PC-9 (cell line): ENCODE measurements at regions not wholly inside any gene's neighbourhood (a gene's known extent, or its start where the extent isn't known, plus 50 kb on each side); places are given as distances from the start of the nearest gene placed in this dataset.

Source experiments
- BruUV-seq: library from RNA; stranded (reverse); fragments of 400-500 nt; replicated peaks from 2 replicates; lab custom pipeline; 2021; lab: Mats Ljungman, UMichigan
- CTCF ChIA-PET: fragments of 300-600 bp; sonication (Branson Sonifier 250); formaldehyde crosslinking; loops from one replicate; lab custom pipeline; 2022; ENCODE audit warnings: antibody characterized with exemption; lab: Charles Lee
- POLR2A ChIA-PET: fragments of 300-600 bp; sonication (Branson Sonifier 250); formaldehyde crosslinking; loops from one replicate; lab custom pipeline; 2022; ENCODE audit warnings: antibody characterized with exemption; ENCODE audit not compliant: unreplicated experiment; lab: Charles Lee
- DNase-seq, 2 experiments: peaks; one replicate each; pipeline versions ENCODE4 v3.0.0 to v3.0.0-alpha.2; 2015 to 2022; ENCODE audit warnings: mixed read lengths in 1 of 2
- H2AFZ ChIP-seq: fragments of 200-600 bp; sonication (generic); 2 replicates; pipeline ENCODE4 v1.8.1; 2017; ENCODE audit warnings: antibody characterized with exemption
- H3F3A ChIP-seq: fragments of 200-600 bp; sonication (generic); 2 replicates; pipeline ENCODE4 v1.8.1; 2017; ENCODE audit warnings: antibody characterized with exemption, mild to moderate bottlenecking, low read depth; ENCODE audit not compliant: insufficient read depth
- H3K27ac ChIP-seq: fragments of 200-600 bp; sonication (generic); 2 replicates; pipeline ENCODE4 v1.6.1; 2016; ENCODE audit warnings: mixed run types
- H3K27me3 ChIP-seq: fragments of 200-600 bp; sonication (generic); 2 replicates; pipeline ENCODE4 v1.6.1; 2016; ENCODE audit warnings: low read depth, mixed run types; ENCODE audit not compliant: insufficient read depth
- H3K36me3 ChIP-seq: fragments of 200-600 bp; sonication (generic); 2 replicates; pipeline ENCODE4 v1.6.1; 2016; ENCODE audit warnings: low read depth, mixed run types
- H3K4me1 ChIP-seq: fragments of 200-600 bp; sonication (generic); replicated peaks from 2 replicates; pipeline ENCODE4 v1.6.1; 2016; ENCODE audit warnings: mixed run types; ENCODE audit not compliant: insufficient read depth
- H3K4me2 ChIP-seq: fragments of 200-600 bp; sonication (generic); 2 replicates; pipeline ENCODE4 v1.6.1; 2017; ENCODE audit warnings: mixed run types
- H3K4me3 ChIP-seq: fragments of 200-600 bp; sonication (generic); 2 replicates; pipeline ENCODE4 v1.6.1; 2016; ENCODE audit warnings: mixed run types
- H3K79me2 ChIP-seq: fragments of 200-600 bp; sonication (generic); 2 replicates; pipeline ENCODE4 v1.6.1; 2017; ENCODE audit warnings: low read depth, mixed run types
- H3K9me2 ChIP-seq: fragments of 200-600 bp; sonication (generic); 2 replicates; pipeline ENCODE4 v1.8.1; 2017; ENCODE audit warnings: mild to moderate bottlenecking; ENCODE audit not compliant: insufficient read depth
- H3K9me3 ChIP-seq: fragments of 200-600 bp; sonication (generic); 2 replicates; pipeline ENCODE4 v1.8.1; 2016; ENCODE audit warnings: low read depth; ENCODE audit not compliant: insufficient read depth
- H4K20me1 ChIP-seq: fragments of 200-600 bp; sonication (generic); 2 replicates; pipeline ENCODE4 v1.8.1; 2017; ENCODE audit not compliant: insufficient read depth
- EZH2 ChIP-seq: fragments of 200-600 bp; sonication (generic); IDR thresholded peaks from 2 replicates; pipeline ENCODE4 v1.8.0; 2017; ENCODE audit warnings: antibody characterized with exemption, low read depth
- intact Hi-C: fragments of 100-400 bp; cut with micrococcal nuclease; formaldehyde crosslinking; loops from one replicate; pipeline ENCODE4 v1.10.0; 2022; ENCODE audit not compliant: unreplicated experiment
- TF ChIP-seq, protein P1 (sequence below): fragments of 200-600 bp; sonication (generic); conservative IDR thresholded peaks from 2 replicates; pipeline ENCODE4 v1.6.1; 2017; ENCODE audit warnings: mixed run types, antibody characterized with exemption, mild to moderate bottlenecking, moderate library complexity

DNA sequence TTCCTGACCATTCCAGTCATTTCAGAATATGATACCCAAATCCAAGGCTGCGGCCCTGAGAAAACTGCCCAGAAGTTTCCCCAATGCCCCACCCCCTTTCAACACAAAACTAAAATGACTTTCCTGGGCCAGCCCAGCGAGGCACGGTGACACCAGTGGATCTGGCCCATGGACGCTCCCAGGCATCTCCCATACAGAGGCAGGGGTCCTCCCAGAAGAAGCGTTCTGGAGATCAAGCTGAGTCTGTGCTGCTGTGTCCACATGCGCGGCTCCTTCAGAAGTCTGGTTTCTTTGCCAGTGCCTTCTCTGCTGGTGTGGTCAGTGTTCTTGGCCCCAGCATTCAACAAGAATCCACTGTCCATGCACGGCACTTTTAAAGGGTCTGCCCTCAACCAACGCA, 228.2 kb upstream of the SFSWAP start:
- H3K36me3 ChIP-seq, result no peaks in the 10 kb centered on the region
- no TSS peak for BruUV-seq
- no peak for DNase-seq
- H3K4me2 ChIP-seq, result no peak overlapping the region
- H3F3A ChIP-seq, result no peaks in the 10 kb centered on the region
- CTCF ChIA-PET, result no interaction called here
- no peak overlapping the region for H3K27ac ChIP-seq
- TF ChIP-seq, protein P1, sequence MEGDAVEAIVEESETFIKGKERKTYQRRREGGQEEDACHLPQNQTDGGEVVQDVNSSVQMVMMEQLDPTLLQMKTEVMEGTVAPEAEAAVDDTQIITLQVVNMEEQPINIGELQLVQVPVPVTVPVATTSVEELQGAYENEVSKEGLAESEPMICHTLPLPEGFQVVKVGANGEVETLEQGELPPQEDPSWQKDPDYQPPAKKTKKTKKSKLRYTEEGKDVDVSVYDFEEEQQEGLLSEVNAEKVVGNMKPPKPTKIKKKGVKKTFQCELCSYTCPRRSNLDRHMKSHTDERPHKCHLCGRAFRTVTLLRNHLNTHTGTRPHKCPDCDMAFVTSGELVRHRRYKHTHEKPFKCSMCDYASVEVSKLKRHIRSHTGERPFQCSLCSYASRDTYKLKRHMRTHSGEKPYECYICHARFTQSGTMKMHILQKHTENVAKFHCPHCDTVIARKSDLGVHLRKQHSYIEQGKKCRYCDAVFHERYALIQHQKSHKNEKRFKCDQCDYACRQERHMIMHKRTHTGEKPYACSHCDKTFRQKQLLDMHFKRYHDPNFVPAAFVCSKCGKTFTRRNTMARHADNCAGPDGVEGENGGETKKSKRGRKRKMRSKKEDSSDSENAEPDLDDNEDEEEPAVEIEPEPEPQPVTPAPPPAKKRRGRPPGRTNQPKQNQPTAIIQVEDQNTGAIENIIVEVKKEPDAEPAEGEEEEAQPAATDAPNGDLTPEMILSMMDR, result no peak
- TF ChIP-seq EZH2, result no peak
- POLR2A ChIA-PET, result no interaction called here
- H2AFZ ChIP-seq, result no peak overlapping the region
- H3K4me3 ChIP-seq, result no peak overlapping the region
- no peaks in the 10 kb centered on the region for H3K9me3 ChIP-seq
- no peaks in the 10 kb centered on the region for H3K4me1 ChIP-seq
- no peaks in the 10 kb centered on the region for H3K79me2 ChIP-seq
- H4K20me1 ChIP-seq, result no peaks in the 10 kb centered on the region
- H3K27me3 ChIP-seq, result peaks cover 79% of the 10 kb centered on the region
- intact Hi-C loops, result no loop called here
- no peaks in the 10 kb centered on the region for H3K9me2 ChIP-seq

DNA sequence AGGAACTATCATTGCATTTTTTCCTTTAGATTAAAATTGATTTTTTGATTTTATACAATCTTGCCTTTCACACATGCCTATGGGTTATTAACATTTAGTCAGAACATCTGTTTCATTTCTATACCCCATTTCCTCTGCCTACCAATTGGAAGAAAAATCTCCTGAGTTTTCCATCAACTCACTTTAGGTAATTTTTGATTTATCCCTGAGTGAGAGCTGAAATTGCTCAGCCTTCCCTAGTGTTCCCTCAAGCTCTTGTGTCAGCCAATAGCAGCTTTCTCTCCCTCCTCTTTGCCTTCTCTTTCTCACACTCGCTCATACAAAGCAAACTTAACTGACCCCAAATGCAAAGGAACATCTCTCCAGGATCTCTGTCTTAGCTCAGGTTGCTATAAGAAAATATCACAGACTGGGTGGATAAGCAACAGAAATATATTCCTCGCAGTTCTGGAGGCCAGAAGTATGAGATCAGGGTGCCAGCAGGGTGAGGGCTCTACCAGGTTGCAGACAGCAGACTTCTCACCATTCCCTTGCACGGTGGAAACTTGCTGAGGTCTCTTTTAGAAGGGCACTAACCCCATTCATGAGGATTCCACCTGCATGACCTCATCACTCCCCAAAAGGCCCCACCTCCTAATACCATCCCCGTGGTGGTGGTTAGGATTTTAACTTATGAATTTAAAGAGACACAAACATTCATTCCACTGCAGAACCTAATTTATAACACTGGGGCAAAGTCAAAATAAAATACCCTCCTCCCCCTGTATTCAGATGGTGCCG, 224.2 kb upstream of the SFSWAP start:
- ChIA-PET POLR2A (no interaction called here), CTCF (no interaction called here)
- no peaks in the 10 kb centered on the region for H3K79me2 ChIP-seq
- peaks cover 91% of the 10 kb centered on the region for H3K27me3 ChIP-seq
- no TSS peak for BruUV-seq
- H3K36me3 ChIP-seq, result no peaks in the 10 kb centered on the region
- H3K9me3 ChIP-seq, result 0 out of 2 replicates have a peak, but pooled peaks cover 2% of the 10 kb centered on the region
- TF ChIP-seq, protein P1, result no peak
- no peak for TF ChIP-seq EZH2
- H3K4me2 ChIP-seq, result no peak overlapping the region
- H3K27ac ChIP-seq, result no peak overlapping the region
- H3F3A ChIP-seq, result no peaks in the 10 kb centered on the region
- H3K4me3 ChIP-seq, result no peak overlapping the region
- no peak for DNase-seq
- H3K4me1 ChIP-seq, result no peaks in the 10 kb centered on the region
- intact Hi-C loops, result no loop called here
- H2AFZ ChIP-seq, result no peak overlapping the region
- peaks cover 4% of the 10 kb centered on the region; the same call in 1 of the 2 replicates for H4K20me1 ChIP-seq
- H3K9me2 ChIP-seq, result no peaks in the 10 kb centered on the region

DNA sequence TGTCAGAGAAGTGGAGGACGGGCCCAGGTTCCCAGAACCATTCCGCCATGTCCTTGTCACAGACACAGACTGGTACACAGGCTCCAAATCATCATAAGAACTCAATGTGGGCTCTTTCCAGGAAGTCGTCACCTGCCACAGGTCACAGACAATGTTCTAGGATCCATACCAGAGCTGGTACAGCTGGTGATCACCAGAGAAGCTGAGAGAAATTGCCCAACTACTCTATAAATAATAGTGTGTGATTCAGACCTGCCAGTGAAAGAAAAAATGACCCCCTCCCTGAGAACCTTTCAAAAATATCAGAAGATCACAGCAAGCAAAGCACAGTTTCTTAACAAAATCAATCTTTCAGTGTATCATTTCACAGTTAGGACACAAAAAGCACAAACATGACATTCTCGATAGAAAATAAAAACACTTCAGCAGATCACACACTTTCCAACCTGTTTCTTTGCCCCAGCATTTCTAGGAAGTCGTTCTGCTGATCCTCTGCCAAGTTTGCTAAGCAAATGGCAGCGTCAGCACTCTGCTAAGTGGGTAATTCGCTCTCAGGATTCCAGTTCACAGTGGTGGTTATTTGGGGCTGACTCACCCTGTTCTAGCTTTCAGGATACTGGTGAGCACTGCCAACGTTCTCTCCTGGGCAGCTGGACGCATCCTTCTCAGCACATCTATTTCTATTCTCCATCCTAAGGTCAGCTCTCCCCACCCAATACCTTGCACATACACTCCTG, 223.3 kb upstream of the SFSWAP start:
- Histone ChIP-seq H3K4me2 (no peak overlapping the region), H3K4me1 (no peaks in the 10 kb centered on the region), H3K79me2 (no peaks in the 10 kb centered on the region), H3K36me3 (no peaks in the 10 kb centered on the region), H3K9me3 (0 out of 2 replicates have a peak, but pooled peaks cover 2% of the 10 kb centered on the region), H4K20me1 (peaks cover 4% of the 10 kb centered on the region; the same call in 1 of the 2 replicates), H3K9me2 (no peaks in the 10 kb centered on the region), H3K4me3 (no peak overlapping the region), H3K27ac (no peak overlapping the region), H3K27me3 (peaks cover 91% of the 10 kb centered on the region), H2AFZ (no peak overlapping the region), H3F3A (no peaks in the 10 kb centered on the region)
- BruUV-seq, result no TSS peak
- TF ChIP-seq, protein P1, result no peak
- no peak for TF ChIP-seq EZH2
- intact Hi-C loops, result no loop called here
- DNase-seq, result no peak
- ChIA-PET POLR2A (no interaction called here), CTCF (no interaction called here)
